ENCODE measurements at regions not wholly inside any gene's neighbourhood (a gene's known extent, or its start where the extent isn't known, plus 50 kb on each side); places are given as distances from the start of the nearest gene placed in this dataset.
"Not testable (repeated sequence)": the region's sequence is repeated elsewhere in the genome, so short reads cannot be mapped to it uniquely, and the experiment has no call there.

DNA sequence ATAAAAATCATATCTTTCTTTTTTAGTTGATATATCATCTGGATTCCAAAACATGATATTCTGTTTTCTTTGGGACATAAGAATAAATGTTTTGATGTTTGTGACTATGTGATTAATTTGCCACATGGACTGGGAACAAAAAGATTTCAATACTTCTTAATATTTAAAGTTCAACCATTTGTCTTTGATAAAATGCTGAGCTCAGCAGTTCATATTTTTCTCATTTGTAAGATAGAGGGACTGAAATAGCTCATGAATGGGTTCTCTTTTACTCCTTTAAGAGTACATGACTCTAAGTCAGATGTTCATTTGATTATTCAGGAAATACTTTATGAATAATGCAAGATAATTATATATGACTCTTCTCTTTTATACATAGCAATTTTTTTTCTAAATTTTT is 205.9 kb upstream of the FAM47A start:
- TF ChIP-seq, protein P1, sequence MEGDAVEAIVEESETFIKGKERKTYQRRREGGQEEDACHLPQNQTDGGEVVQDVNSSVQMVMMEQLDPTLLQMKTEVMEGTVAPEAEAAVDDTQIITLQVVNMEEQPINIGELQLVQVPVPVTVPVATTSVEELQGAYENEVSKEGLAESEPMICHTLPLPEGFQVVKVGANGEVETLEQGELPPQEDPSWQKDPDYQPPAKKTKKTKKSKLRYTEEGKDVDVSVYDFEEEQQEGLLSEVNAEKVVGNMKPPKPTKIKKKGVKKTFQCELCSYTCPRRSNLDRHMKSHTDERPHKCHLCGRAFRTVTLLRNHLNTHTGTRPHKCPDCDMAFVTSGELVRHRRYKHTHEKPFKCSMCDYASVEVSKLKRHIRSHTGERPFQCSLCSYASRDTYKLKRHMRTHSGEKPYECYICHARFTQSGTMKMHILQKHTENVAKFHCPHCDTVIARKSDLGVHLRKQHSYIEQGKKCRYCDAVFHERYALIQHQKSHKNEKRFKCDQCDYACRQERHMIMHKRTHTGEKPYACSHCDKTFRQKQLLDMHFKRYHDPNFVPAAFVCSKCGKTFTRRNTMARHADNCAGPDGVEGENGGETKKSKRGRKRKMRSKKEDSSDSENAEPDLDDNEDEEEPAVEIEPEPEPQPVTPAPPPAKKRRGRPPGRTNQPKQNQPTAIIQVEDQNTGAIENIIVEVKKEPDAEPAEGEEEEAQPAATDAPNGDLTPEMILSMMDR (IDR thresholded peaks at IDR 0.05): no peak
- no peaks in the 10 kb centered on the region for H3K36me3 Mint-ChIP-seq (ENCODE audit: unreplicated experiment)
- DNase-seq (ENCODE audit: extremely low spot score, unreplicated experiment): no peak
- H3K4me1 Mint-ChIP-seq (ENCODE audit: unreplicated experiment): no peaks in the 10 kb centered on the region
- no peak overlapping the region for H3K27ac Mint-ChIP-seq (ENCODE audit: unreplicated experiment)
- H3K9me3 Mint-ChIP-seq (ENCODE audit: unreplicated experiment): no peaks in the 10 kb centered on the region
- no peak overlapping the region for H3K4me3 Mint-ChIP-seq (ENCODE audit: unreplicated experiment)
- H3K27me3 Mint-ChIP-seq (ENCODE audit: unreplicated experiment): no peaks in the 10 kb centered on the region

DNA sequence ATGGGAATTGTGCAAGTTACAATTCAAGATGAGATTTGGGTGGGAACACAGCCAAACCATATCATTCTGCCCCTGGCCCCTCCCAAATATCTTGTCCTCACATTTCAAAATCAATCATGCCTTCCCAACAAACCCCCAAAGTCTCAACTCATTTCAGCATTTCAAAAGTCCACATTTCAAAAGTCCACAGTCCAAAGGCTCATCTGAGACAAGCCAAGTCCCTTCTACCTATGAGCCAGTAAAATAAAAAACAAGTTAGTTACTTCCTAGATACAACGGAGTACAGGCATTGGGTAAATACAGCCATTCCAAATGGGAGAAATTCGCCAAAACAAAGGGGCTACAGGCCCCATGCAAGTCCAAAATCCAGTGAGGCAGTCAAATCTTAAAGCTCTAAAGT is 203.3 kb upstream of the FAM47A start:
- H3K4me1 Mint-ChIP-seq (ENCODE audit: unreplicated experiment); H3K4me3 Mint-ChIP-seq (ENCODE audit: unreplicated experiment); H3K27me3 Mint-ChIP-seq (ENCODE audit: unreplicated experiment); H3K9me3 Mint-ChIP-seq (ENCODE audit: unreplicated experiment); H3K36me3 Mint-ChIP-seq (ENCODE audit: unreplicated experiment); DNase-seq (ENCODE audit: extremely low spot score, unreplicated experiment); H3K27ac Mint-ChIP-seq (ENCODE audit: unreplicated experiment): not testable (repeated sequence)

DNA sequence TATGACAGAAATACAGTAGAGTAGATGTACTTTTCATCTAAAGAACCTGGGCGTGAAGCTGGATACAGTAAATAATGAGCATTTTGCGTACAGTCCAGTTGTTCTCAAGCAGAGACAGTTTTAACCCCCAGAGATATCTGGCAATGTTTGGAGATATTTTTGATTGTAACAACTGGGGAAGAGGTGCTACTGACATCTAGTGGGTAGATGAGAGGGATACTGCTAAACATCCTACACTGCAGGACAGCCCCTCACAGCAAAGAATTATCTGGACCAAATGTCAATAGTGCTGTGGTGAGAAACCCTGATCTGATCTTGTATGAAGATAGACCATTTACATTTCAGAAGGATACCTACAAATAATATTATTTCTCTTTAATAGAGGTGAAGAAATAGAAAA is 200.2 kb upstream of the FAM47A start:
- TF ChIP-seq, protein P1 (IDR thresholded peaks at IDR 0.05): peak; percentile 31
- no peaks in the 10 kb centered on the region for H3K4me1 Mint-ChIP-seq (ENCODE audit: unreplicated experiment)
- H3K9me3 Mint-ChIP-seq (ENCODE audit: unreplicated experiment): no peaks in the 10 kb centered on the region
- no peak for DNase-seq (ENCODE audit: extremely low spot score, unreplicated experiment)
- H3K4me3 Mint-ChIP-seq (ENCODE audit: unreplicated experiment): no peak overlapping the region
- H3K36me3 Mint-ChIP-seq (ENCODE audit: unreplicated experiment): no peaks in the 10 kb centered on the region
- no peak overlapping the region for H3K27ac Mint-ChIP-seq (ENCODE audit: unreplicated experiment)
- H3K27me3 Mint-ChIP-seq (ENCODE audit: unreplicated experiment): no peaks in the 10 kb centered on the region

DNA sequence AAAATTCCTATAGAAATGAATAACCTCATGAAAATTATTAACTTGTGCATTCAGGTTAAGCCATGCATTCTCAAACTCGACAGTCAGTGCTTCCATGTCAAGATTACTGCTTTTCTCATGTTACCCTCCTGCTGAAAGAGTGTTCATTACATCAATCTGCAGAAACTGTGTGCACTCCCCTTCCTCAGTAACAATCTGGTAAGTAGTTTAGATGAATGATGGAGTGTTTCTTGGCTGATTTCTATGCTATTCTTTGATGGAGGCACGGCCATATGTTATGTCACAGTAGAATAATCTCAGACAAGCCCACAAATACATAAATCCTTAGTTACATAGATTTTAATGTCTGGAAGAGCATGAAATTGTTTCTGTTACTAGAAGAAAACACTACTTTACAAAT is 193.3 kb upstream of the FAM47A start:
- TF ChIP-seq, protein P1 (IDR thresholded peaks at IDR 0.05): no peak
- Mint-ChIP-seq H3K9me3 (ENCODE audit: unreplicated experiment) (no peaks in the 10 kb centered on the region), H3K36me3 (ENCODE audit: unreplicated experiment) (no peaks in the 10 kb centered on the region), H3K27me3 (ENCODE audit: unreplicated experiment) (no peaks in the 10 kb centered on the region), H3K27ac (ENCODE audit: unreplicated experiment) (no peak overlapping the region), H3K4me1 (ENCODE audit: unreplicated experiment) (no peaks in the 10 kb centered on the region), H3K4me3 (ENCODE audit: unreplicated experiment) (no peak overlapping the region)
- DNase-seq (ENCODE audit: extremely low spot score, unreplicated experiment): no peak

DNA sequence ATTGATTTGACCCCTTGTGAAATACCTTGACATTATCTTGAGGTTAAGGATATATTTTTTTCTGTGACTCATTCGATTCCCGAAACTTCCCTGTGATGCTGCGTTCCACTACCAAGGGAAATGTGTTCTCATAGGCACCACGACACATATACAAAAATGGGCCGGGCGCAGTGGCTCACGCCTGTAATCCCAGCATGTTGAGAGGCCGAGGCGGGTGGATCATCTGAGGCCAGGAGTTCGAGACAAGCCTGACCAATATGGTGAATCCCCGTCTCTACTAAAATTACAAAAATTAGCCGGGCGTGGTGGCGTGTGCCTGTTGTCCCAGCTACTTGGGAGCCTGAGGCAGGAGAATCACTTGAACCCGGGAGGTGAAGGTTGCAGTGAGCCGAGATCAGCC is 188.3 kb upstream of the FAM47A start:
- not testable (repeated sequence) for DNase-seq (ENCODE audit: extremely low spot score, unreplicated experiment); H3K9me3 Mint-ChIP-seq (ENCODE audit: unreplicated experiment); H3K27me3 Mint-ChIP-seq (ENCODE audit: unreplicated experiment); H3K27ac Mint-ChIP-seq (ENCODE audit: unreplicated experiment); H3K4me1 Mint-ChIP-seq (ENCODE audit: unreplicated experiment); H3K4me3 Mint-ChIP-seq (ENCODE audit: unreplicated experiment); H3K36me3 Mint-ChIP-seq (ENCODE audit: unreplicated experiment)

DNA sequence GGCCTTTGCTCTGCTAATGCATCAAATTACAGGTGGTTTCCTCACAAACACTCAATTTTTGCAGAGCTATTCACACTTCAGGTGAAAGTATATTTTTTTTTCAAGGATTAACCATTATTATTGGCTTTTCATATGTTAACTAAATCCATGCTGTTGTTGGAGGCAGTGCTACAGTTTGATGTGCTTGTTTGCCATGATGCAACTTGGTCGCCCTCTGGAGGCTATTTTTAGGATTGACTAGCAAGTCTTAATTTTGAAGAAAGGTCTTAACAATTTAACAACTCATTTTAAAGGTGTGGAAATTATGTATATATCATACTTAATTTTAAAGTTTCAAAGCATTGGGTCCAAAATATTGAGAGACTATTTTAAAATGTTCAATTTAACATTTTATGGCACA is 168.8 kb upstream of the FAM47A start:
- TF ChIP-seq, protein P1 (IDR thresholded peaks at IDR 0.05): peak; percentile 71
- Mint-ChIP-seq H3K4me1 (ENCODE audit: unreplicated experiment) (no peaks in the 10 kb centered on the region), H3K27ac (ENCODE audit: unreplicated experiment) (no peak overlapping the region), H3K36me3 (ENCODE audit: unreplicated experiment) (no peaks in the 10 kb centered on the region), H3K9me3 (ENCODE audit: unreplicated experiment) (no peaks in the 10 kb centered on the region), H3K27me3 (ENCODE audit: unreplicated experiment) (peaks cover 8% of the 10 kb centered on the region), H3K4me3 (ENCODE audit: unreplicated experiment) (no peak overlapping the region)
- DNase-seq (ENCODE audit: extremely low spot score, unreplicated experiment): no peak
